NT2/D1 (cell line): ENCODE measurements at regions not wholly inside any gene's neighbourhood (a gene's known extent, or its start where the extent isn't known, plus 50 kb on each side); places are given as distances from the start of the nearest gene placed in this dataset.

Source experiments
- SUZ12 ChIP-seq: IDR thresholded peaks from 2 replicates; pipeline ENCODE4 v1.6.1; 2011; ENCODE audit not compliant: insufficient read length, insufficient read depth; ENCODE audit errors: extremely low read depth
- ZNF274 ChIP-seq: IDR thresholded peaks from 2 replicates; pipeline ENCODE4 v1.6.1; 2011; ENCODE audit warnings: mild to moderate bottlenecking, low read depth, low read length

DNA sequence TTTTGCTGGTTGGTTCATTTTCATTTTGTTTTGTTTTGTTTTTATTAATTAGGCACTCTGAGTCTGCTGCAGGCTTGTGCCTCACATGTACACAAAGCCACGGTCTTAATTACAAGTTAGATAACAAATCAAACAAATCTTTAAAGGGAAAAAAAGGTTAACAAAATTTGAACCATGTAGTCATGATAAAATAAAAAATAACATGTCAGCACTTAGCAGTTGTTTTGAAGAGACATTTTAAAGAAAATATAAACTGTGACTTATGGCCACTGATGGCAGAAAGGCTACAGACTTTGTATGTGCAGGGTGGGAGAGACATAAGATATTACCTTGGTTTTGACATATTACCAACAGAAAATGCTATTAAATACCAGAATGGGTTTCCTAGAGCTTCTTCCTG is 1035.4 kb downstream of the TUSC7 start:
- TF ChIP-seq ZNF274 (no peak), SUZ12 (no peak)
